GM19372 (cell line): ENCODE measurements at regions not wholly inside any gene's neighbourhood (a gene's known extent, or its start where the extent isn't known, plus 50 kb on each side); places are given as distances from the start of the nearest gene placed in this dataset.
"Not testable (repeated sequence)": the region's sequence is repeated elsewhere in the genome, so short reads cannot be mapped to it uniquely, and the experiment has no call there.

Source experiments
- ATAC-seq: cut with Tn5 transposase; IDR thresholded peaks from one replicate; pipeline ENCODE4 v1.9.1; 2021; ENCODE audit warnings: mild to moderate bottlenecking, low read depth, moderate library complexity; ENCODE audit not compliant: unreplicated experiment

DNA sequence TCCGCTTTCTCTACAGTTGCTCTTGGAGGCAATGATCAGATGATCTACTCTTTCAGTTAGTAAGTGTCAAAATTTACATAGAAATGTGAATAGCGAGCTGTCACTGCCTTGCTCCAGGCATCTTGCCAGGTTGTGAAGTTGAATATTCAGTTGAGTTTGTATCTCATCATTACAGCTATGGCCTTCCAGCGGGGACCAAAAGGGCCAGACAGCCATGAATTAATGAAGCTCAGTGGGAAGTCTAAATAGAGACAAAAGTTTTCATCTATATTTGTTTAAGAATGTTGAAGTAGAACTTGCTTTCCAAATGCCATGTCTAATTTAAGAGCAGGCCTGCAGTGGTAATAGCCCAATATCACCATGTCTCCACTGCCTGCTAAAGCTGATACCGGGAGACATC lies 387.8 kb downstream of the FLRT2 start:
- no peak for ATAC-seq

DNA sequence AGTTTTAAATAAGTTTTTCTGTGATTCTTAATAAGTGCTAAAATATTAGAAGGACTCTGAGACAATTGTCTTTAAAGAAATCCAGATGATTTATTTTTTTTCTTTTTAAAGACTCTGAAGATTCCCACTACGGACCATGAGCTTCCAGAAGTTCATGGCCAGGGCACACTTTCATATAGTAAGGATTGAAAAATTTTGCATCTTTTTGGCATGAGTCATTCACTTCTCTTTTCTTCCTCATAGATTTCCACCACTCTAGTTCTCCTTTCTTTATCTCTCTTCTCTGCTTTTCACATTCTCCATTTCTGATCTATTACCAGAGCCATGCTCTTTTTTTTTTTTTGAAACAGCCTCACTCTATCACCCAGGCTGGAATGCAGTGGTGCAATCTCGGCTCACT lies 385.8 kb downstream of the FLRT2 start:
- no peak for ATAC-seq

DNA sequence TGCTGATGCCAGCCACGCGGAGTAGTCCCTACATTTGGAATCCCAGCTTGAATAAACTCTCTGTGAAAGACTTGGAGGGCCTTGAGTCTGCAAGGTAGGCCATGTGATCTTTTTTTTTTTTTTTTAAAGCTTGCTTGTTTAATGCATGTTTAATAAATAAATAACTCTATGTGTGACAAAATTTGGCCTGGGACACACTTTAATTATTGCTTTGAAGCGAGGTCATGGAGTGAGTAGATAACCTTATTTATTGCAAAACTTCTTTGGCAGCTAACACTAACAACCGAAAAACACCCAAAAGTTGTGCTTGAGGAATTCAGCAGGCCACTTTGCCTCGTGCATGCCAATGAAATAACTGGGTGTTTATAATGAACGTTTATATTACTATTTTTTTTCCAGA lies 382.2 kb downstream of the FLRT2 start:
- ATAC-seq: no peak

DNA sequence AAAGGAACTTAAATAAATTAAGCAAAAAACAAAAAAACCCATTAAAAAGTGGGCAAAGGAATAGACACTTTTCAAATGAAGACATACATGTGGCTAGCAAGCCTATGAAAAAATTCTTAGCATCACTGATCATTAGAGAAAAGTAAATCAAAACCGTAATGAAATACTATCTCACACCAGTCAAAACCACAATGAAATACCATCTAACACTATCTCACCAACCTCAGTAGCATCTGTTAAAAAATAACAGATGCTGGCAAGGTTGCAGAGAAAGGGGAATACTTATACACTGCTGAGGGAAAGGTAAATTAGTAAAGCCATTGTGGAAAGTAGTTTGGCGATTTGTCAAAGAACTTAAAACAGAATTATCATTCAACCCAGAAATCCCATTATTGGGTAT lies 381.1 kb downstream of the FLRT2 start:
- ATAC-seq: no peak

DNA sequence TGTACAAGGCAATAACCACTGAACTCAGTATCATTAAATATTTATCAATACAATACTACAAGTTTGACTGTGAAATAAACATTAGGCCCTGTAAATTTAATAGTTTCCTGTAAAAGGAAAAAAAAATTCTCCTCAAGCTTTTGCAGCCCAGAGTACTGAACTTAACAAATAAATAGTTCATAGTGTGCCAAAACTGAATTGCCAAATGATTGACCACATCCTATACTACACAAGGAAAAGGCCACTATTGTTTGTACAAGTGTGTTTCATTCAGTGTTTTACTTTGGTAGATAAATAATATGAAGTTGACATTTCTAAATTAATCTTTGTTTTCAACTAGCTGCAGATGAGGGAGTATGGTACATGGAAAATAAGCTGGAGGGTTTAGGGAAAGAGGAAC lies 379.6 kb downstream of the FLRT2 start:
- no peak for ATAC-seq

DNA sequence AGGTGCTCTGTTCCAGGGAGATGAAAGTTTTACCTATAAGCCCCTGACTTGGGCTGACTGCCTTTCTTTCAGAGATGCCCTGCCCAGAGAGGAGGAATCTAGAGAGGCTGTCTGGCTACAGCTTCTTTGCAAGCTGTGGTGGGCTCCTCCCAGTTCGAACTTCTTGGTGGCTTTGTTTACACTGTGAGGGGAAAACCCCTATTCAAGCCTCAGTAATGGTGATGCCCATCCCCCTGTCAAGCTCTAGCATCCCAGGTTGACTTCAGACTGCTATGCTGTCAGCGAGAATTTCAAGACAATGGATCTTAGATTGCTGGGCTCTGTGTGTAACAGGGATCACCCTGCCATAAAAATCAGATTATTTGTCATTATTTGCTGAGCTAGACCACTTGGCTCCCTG lies 377.6 kb downstream of the FLRT2 start:
- ATAC-seq: no peak

DNA sequence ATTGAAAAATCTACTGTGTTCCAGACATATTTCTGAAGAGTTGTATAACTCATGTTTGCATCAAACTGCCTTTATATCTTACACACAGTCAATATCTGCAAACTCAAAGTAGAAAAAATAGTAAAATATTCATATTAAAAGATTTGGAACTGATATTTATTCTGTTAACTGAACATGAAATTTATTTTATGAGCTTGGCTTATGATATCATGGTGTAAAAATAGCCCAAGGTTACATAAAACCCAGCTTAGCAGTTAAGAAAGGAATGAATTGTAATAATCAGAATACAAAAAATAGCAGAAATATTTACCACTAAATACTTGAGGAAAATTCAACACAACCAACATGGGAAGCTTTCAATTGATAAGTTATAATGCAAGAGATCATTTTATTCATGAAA lies 367.9 kb downstream of the FLRT2 start:
- ATAC-seq: no peak

DNA sequence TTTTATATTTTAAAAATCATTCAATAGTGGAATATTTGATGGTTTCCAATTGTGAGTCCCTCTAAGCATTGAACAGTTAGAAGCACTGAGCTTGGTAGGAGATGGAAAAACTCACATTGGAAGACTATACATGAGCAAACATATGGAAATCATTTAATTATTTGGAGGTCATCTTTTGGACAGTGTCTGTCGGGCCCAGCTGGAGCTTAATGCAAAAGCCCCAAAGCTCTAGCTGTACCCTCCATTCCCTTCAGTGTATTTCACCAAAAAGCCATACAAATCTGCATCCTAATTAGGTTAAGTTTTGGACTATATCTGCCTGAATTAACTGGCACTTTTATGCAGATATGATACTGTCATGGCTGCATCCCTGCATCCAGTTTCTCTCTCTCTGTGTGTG lies 365.7 kb downstream of the FLRT2 start:
- no peak for ATAC-seq

DNA sequence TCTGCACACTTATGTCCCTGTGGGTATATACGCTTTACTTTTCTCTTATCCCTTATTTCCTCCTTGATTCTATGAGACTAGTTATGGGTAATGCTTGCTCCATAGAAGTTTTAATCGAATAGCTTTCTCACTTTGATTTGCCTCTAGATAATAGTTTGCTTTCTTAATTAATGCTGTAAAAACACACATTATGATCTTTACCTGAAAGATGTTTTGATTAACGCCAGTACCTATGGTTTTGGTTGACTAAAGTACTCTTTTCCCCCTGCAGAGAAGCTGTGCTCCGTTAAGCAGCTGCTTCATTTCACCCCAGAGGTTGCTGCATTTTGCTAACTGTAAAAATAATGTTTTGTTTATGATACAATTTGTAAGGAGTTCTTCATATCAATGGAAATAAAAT lies 362.3 kb downstream of the FLRT2 start:
- no peak for ATAC-seq

DNA sequence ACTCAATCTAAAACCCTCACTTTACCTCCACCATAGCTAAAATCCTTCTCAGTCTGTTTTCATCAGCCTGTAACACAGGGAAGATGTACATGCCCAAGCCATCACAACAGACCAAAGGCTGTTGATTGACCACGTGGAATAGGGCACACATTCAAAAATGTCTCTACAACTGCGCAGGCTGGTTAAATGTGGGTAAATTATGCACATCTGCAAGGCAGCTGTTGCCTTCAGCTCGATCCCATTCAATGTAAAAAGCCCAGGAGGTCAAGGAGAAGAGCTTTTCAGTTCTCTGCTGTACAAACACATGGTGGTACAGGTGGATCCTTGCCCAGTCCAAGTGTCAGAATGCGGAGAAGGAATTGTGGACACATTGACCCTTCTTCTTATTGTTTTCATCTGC lies 354.0 kb downstream of the FLRT2 start:
- ATAC-seq: no peak

DNA sequence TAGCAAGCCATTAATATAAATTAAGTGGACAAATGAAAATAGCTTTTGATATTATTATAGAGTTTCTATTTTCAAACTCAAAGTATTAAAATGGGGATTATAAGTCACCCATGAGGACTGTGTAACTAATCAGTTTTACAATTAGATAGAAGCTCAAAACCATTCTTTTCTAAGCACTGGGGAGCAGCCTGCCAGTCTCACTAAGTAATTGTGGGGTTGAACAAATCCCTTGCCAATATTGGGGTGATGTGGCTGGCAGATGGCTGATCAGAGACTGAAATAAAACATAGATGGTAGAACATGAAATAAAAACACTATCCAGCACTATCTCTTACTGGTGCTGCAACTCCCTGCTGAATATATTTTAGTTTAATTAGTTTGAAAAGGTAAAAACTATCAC lies 353.2 kb downstream of the FLRT2 start:
- no peak for ATAC-seq

DNA sequence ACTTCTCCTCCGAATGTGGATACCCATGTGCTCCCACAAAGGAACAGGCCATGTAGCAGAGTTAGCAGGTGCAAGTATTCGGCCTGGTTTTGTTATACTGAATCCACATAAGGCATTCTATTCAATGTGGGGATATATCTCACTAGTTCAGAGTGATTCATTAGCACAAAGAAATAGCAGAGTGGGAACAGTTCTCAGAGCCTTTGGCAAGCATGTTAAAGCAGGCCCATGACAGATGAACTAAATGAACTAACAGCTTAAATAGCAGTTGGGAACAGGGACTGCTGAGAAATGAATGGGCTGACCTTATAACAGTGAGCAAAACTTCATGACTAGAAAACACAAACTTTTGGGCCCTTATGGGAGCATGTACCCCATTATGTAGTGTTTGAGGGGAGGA lies 352.0 kb downstream of the FLRT2 start:
- no peak for ATAC-seq

DNA sequence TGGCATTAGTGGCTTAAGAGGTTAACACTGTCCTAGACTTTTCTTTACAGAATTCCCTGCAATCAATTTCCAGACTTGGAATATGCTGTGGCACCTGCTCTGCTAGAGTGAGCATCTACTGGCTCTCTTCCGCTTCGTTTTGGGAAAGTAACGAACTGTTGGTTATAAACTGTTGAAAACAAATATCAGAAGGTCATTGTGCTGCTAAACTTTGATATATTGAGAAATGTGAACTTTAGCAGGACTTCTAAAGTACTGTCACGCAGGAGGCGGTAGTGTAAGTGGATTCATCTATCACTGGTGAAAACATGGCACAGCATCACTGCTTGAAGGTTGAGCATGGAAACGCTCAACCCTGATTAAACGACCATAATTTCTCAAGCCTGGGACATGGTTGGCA lies 348.9 kb downstream of the FLRT2 start:
- ATAC-seq: no peak

DNA sequence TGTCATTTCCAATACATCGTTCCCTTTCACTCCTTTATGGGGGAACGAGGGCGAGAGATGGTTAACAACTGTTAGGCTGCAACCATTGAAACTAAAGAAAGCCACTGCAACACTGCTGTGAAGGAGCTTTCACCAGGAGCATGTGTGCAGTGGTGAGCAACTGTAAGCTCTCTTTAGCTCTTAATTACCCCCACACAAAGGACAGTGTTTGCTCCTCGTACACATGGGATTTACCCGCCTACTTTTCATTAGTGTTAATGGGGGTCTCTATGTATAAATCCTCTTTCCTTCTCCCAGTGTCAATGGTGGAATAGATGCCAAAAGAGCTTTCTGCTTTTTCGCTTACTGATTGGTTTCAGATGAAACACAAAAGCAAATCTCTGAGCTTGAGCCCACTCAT lies 343.1 kb downstream of the FLRT2 start:
- no peak for ATAC-seq

DNA sequence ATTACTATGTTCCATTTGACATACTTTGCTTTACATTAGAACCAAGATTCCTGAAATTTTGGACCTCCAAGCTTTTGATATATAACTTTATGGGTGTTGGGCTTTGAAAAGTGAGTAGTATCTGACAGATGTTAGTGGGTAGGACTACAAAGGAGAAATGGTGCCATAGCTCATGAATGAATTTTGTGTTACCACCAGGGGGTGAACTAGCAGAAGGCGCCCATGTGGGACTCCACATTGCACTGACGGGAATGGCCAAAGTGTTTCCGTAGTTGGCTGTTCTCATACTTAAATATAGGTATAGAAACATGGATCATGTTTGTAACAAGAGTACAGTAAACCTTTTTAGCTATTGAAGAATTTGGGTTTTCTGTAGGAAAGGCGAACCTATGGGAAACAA lies 337.5 kb downstream of the FLRT2 start:
- ATAC-seq: no peak

DNA sequence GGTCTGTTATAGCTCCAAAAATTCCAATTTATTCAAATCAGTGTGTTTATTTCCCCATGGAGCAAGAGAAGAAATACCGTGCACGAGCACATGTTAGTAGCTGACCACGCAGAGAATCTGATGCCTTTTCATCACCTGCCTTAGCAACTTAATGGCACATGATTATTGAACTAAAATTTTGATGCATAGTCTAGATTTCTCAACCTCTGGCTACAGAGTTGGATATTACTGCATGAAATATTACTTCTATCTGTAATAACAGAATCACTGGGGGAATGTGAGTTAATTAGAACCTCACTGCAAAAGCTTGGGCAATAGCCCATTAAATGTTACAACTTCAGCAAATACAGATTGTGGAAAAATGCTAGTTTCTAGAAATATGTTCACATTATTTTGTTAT lies 335.8 kb downstream of the FLRT2 start:
- no peak for ATAC-seq

DNA sequence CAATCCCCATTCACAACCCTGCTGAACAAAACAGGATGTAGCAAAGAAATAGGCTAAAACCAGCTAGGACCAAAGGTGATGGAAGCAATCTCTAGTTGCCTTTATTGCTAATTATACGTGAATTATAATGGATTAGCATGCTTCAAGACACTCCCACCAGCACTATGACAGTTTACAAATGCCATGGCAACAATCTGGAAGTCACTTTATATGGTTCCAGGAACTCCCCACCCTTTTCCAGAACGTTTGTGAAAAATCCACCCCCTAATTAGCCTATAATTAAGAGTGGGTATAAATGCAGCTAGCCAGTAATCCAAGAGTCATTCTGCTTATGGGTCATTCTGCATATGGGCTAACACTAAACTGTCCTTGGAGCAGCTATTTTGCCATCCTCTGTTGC lies 328.7 kb downstream of the FLRT2 start:
- no peak for ATAC-seq

DNA sequence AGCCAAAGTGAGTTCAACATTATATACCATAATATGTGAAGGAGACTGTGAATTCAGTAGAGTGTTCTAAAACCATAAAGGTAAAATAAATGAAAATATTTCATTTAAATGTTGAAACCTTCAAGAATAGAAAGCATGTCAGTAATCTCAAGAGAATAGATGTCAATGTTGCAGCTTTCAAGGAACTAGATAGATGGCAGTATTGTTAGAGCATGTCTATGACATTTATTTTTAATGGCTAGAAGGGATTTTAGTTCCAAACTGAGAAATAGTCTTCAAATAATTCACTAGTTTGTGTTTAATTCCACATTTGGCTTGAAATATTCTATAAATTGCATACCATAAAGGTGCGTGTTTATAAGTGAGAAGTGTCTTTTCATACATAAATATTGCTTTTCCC lies 326.5 kb downstream of the FLRT2 start:
- ATAC-seq: no peak

DNA sequence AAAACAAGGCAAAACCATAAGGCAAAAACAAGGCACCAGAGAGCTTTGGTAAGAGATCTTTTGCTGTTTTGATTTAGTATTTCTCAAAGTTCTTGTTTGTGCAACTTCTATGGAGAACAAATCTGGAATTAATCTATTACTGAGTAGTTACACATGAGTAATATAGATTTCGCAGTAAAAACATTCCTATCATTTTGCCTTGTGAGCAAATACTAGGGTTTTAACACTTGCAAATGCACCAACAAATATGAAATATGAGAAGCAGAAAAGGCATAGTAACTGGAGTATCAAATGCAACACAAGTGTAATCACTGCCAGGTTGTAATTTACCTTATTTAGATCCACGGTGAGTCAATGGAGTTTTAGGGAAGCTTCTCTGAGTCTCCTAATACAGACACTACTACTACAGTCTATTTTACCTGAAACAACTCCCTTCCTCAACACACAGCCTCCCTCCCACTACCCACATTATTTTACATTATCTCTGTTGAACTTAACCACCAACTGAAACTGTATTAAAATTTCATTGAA lies 324.1 kb downstream of the FLRT2 start:
- no peak for ATAC-seq

DNA sequence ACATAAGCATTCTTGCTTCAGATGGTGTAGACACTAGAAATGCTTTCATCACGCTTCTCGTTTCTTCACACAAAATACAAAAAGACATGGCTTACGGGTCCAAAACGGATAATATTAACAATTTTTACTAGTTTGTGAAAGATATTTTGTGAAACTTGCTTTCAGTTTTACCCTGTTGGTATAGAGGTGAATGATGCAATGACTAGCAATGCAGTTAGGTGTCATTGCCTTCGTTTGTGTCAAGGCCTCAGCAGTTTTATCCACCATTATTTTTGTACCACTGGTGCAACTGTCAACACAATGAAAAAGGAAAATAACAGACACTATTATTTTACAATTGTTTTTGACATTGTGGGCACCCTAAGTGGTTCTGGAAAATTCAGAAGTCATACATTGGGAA lies 323.0 kb downstream of the FLRT2 start:
- ATAC-seq: no peak

DNA sequence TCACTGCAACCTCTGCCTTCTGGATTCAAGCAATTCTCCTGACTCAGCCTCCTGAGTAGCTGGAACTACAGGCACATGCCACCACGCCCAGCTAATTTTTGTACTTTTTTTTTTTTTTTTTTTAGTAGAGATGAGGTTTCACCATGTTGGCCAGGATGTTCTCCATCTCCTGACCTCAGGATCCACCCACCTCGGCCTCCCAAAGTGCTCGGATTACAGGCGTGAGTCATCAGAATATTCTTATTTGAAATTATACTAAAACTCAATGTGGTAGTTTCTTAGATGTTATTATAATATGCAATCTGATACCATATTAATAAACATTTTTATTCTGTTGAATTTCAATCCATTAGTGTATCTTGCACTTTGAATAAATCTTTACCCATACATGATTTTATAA lies 322.2 kb downstream of the FLRT2 start:
- not testable (repeated sequence) for ATAC-seq

DNA sequence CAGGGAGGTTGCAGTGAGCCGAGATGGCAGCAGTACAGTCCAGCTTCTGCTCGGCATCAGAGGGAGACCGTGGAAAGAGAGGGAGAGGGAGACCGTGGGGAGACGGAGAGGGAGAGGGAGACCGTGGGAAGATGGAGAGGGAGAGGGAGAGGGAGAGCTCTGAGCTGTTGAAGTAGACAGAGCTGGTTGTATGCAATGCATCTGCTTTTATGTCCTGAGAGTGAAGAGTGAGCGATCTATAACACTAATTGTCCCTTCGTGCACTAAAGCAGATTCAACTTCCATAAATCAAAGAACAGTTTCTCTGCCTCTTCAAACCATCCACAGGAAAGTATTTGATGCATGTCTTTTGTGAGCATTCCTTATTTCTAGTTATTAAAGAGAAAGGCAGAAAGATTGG lies 300.6 kb downstream of the FLRT2 start:
- not testable (repeated sequence) for ATAC-seq

DNA sequence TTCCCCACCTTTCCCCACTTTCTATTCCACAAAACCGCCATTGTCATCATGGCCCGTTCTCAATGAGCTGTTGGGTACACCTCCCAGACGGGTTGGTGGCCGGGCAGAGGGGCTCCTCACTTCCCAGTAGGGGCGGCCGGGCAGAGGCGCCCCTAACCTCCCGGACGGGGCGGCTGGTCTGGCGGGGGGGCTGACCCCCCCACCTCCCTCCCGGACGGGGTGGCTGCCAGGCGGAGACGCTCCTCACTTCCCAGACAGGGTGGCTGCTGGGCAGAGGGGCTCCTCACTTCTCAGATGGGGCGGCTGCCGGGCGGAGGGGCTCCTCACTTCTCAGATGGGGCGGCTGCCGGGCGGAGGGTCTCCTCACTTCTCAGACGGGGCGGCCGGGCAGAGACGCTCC lies 299.7 kb downstream of the FLRT2 start:
- not testable (repeated sequence) for ATAC-seq
